Bronchial epithelial cell (primary cell): ENCODE measurements at regions not wholly inside any gene's neighbourhood (a gene's known extent, or its start where the extent isn't known, plus 50 kb on each side); places are given as distances from the start of the nearest gene placed in this dataset.

Experiments used
- DNase-seq: peaks from one replicate; pipeline ENCODE4 v3.0.0-alpha.2; 2010; ENCODE audit warnings: low read depth
- FAIRE-seq: peaks from 2 replicates; lab custom pipeline; 2011; peaks lifted over from hg19 to GRCh38; lab: Jason Lieb, UNC
- H3K27me3 ChIP-seq: 2 replicates; pipeline ENCODE4 v1.5.1; 2011; ENCODE audit warnings: low read length; ENCODE audit not compliant: control insufficient read depth, insufficient read depth
- H3K36me3 ChIP-seq: 2 replicates; pipeline ENCODE4 v1.5.1; 2011; ENCODE audit warnings: low read length; ENCODE audit not compliant: control insufficient read depth, insufficient read depth
- H3K4me3 ChIP-seq: 2 replicates; pipeline ENCODE4 v1.5.1; 2011; ENCODE audit warnings: mild to moderate bottlenecking, low read depth, low read length, control low read depth
- TF ChIP-seq, protein P1 (sequence below): IDR thresholded peaks from 2 replicates; pipeline ENCODE4 v1.5.1; 2011; ENCODE audit warnings: mild to moderate bottlenecking, moderate library complexity, low read length, control low read depth, inconsistent platforms; ENCODE audit not compliant: insufficient read depth, severe bottlenecking

DNA sequence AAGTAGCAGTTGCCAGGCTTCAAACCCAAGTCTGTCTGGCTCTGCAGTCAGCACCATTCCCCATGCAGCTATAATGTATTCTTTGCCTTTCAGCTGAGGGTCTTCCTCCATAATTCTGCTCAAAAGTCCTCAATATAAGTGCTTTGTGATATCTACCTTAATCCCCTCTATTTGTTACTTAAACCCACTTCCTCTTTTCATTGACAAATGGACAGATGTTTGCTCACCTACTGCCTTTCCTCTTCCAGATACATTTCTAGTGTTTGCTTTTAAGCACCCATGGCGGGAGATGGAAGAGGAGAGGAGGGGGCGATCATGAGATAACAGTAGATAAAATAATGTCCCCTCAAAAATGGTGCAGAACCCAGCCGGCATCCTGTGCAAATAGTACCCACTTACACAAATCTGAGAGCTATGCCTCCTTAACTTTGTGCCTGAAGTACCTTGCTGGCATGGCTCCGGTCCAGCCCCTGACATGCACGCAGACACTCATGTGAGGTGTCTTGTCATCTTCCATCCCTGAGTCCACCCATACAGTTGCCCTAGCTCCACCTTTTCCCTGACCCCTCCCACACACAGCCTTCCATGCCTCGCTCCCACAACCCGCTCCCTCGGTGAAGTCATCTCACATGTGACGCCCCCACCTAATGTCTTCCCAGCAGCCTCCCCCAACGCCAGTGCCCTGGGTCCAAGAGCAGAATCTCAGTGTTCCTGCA lies 109.6 kb downstream of the TRIM29 start:
- Histone ChIP-seq H3K4me3 (no peak overlapping the region), H3K36me3 (no peaks in the 10 kb centered on the region), H3K27me3 (peaks cover 2% of the 10 kb centered on the region)
- TF ChIP-seq, protein P1, sequence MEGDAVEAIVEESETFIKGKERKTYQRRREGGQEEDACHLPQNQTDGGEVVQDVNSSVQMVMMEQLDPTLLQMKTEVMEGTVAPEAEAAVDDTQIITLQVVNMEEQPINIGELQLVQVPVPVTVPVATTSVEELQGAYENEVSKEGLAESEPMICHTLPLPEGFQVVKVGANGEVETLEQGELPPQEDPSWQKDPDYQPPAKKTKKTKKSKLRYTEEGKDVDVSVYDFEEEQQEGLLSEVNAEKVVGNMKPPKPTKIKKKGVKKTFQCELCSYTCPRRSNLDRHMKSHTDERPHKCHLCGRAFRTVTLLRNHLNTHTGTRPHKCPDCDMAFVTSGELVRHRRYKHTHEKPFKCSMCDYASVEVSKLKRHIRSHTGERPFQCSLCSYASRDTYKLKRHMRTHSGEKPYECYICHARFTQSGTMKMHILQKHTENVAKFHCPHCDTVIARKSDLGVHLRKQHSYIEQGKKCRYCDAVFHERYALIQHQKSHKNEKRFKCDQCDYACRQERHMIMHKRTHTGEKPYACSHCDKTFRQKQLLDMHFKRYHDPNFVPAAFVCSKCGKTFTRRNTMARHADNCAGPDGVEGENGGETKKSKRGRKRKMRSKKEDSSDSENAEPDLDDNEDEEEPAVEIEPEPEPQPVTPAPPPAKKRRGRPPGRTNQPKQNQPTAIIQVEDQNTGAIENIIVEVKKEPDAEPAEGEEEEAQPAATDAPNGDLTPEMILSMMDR, result no peak
- FAIRE-seq, result no peak
- no peak for DNase-seq

DNA sequence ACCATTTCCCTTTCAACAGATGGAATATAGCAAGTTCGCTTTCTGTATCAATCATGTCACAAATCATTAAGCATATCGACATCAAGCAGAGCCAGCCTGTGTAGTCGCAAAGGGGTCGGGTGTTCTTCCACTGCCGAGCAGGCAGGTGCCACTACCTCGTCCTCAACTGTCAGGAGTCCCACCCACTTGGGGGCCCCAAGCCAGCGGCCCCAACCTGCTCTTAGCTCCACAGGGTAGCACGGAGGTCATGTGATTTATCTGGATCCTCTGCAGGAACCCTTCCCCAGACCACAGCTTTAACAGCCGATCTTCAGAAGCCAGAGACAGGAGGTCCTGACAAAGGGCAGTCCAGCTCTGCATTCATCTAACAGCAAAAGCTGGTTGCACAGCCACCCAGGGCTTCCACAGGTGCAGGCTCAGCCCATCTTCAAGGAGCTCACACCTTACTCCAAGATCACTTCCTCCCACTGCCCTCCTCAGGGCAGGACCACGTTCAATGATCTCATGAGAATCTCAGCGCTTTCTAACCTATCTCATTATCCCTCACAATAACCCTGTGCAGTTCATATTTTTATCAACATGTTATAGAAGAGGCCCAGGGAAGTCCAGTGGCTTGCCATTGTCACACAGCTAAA lies 110.2 kb downstream of the TRIM29 start:
- no peak overlapping the region for H3K4me3 ChIP-seq
- TF ChIP-seq, protein P1, result no peak
- DNase-seq (no peak), FAIRE-seq (peak; percentile 28)
- H3K36me3 ChIP-seq, result no peaks in the 10 kb centered on the region
- peaks cover 2% of the 10 kb centered on the region for H3K27me3 ChIP-seq

DNA sequence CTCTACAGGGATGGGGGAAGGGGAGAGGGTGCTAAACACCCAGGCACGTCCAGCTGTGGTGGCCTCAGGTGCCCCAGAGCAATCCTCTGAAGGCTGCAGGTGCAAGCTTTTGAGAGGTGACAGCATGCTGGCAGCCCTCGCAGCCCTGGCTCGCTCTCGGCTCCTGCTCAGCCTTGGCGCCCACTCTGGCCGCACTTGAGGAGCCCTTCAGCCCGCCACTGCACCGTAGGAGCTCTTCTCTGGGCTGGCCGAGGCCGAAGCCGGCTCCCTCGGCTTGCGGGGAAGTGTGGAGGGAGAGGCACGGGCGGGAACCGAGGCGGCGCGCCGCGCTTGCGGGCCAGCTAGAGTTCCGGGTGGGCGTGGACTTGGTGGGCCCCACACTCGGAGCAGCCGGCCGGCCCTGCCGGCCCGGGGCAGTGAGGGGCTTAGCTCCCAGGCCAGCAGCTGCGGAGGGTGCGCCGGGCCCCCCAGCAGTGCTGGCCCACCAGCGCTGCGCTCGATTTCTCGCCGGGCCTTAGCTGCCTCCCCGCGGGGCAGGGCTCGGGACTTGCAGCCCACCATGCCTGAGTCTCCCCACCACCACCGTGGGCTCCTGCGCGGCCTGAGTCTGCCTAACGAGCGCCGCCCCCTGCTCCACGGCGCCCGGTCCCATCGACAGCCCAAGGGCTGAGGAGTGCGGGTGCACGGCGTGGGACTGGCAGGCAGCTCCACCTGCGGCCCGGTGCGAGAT lies 112.1 kb downstream of the TRIM29 start:
- TF ChIP-seq, protein P1, result no peak
- no peak for FAIRE-seq
- DNase-seq, result no peak
- Histone ChIP-seq H3K36me3 (no peaks in the 10 kb centered on the region), H3K27me3 (peaks cover 2% of the 10 kb centered on the region), H3K4me3 (no peak overlapping the region)

DNA sequence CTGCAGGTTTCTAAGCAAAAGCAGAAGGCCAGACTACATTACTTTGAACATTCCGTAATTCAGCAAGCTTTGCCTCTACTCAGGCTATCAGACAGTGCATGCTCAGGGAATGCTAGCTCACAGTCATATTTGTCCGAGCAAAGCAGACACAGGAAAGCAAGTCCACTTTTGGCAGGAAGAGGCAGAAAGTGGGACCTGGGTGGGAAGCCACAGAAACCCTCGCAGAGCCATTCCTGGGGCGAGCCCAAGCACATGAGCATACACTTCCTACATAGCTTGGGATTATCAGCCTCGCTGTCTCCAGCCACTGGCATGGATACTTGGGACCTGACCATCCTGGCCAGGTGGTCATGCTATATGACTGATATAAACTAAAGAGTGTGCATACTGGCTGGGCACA lies 113.3 kb downstream of the TRIM29 start:
- Histone ChIP-seq H3K27me3 (peaks cover 2% of the 10 kb centered on the region), H3K36me3 (no peaks in the 10 kb centered on the region), H3K4me3 (no peak overlapping the region)
- DNase-seq (no peak), FAIRE-seq (peak; percentile 32)
- TF ChIP-seq, protein P1, result no peak

DNA sequence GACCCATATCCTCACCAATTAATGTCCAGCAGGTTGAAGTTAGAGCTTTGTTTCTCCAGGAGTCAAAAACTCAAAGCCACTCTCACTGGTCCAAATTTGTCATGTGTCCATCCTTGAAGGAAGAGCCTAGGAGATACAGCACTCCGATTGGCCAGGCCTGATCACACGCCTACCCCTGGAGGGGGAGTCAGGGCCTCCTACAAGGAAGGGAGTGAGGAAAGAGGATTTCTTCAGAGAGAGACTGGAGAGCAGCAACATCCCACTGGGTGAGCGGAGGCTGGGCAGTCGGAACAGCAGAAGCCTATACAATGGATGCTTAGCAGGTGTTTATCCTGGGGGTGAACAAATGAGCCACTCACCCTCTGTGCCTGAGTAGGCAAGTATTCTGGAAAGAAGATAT lies 113.9 kb downstream of the TRIM29 start:
- FAIRE-seq (no peak), DNase-seq (no peak)
- Histone ChIP-seq H3K4me3 (no peak overlapping the region), H3K36me3 (no peaks in the 10 kb centered on the region), H3K27me3 (peaks cover 6% of the 10 kb centered on the region)
- TF ChIP-seq, protein P1, result no peak
